Activated T-cell treated with anti-CD3 and anti-CD28 coated beads for 1 hour (primary cell): ENCODE measurements at regions not wholly inside any gene's neighbourhood (a gene's known extent, or its start where the extent isn't known, plus 50 kb on each side); places are given as distances from the start of the nearest gene placed in this dataset.
"Not testable (repeated sequence)": the region's sequence is repeated elsewhere in the genome, so short reads cannot be mapped to it uniquely, and the experiment has no call there.

Source experiments
- DNase-seq: peaks from one replicate; pipeline ENCODE4 v3.0.0-alpha.2; 2020; ENCODE audit warnings: low read depth

DNA sequence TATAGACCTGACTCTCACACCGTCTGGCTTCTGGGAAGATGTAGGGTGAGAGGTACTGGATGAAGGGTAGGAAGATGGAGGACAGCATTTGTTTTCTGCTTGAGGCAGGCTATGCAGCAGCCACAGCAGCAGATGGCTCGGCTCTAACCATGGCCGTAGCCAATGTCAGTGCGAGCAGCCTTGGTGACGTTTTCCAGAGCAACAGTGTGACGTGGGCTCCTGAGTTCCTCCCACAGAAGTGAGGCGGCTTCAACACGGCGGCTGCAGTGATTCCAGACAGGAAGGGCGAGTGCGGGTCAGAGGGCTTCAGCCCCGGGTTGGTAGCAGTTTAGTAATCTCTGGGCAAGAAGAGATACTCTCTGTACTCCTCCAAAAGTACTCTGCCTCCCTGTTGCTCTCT lies 133.0 kb upstream of the MYT1L start:
- no peak for DNase-seq

DNA sequence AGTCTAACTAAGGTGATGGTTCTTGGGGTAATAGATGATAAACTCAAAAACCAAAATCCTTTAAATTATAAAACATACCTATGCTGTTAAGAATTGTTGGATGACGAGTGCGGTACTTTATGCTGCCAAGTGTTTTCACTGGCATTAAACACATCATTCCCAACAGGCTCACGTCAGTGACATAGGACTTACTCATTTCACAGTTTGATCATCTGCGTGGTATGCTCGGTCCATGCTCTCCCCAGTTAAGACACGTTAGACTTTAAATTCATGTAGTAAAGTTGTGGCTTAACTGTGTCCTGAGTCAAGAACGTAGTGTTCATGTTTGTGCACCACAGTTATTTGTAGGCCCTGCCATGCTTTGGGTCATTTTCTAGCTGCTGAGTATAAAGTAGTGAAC lies 125.6 kb upstream of the MYT1L start:
- no peak for DNase-seq

DNA sequence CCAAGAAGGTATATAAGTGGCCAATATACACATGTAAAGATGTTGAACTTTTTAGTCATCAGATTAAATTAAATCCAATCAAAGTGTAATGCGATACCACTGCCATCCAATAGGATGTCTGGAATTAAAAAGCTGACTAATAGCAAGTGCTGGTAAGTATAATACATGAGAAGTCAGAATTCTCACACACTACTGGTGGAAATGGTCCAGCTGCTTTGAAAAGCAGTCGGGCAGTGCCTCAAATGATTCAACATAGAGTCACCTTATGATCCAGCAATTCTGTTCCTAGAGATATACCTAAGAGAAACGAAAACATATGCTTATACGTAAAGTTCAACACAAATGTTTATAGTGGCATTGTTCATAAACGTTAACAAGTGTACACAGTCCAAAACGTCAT lies 124.1 kb upstream of the MYT1L start:
- no peak for DNase-seq

GRCh38 chr2:2452961-2453360 lies 121.9 kb upstream of the MYT1L start:
- DNase-seq, result no peak

DNA sequence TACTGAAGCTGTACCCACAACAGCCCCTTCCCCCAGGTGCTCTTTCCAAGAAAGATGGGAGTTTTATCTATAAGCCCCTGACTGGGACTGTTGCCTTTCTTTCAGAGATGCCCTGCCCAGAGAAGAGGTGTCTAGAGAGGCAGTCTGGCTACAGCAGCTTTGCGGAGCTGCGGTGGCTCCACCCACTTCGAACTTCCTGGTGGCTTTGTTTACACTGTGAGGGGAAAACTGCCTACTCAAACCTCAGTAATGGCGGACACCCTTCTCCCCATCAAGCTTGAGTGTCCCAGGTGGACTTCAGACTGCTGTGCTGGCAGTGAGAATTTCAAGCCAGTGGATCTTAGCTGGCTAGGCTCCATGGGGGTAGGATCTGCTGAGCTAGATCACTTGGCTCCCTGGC lies 120.2 kb upstream of the MYT1L start:
- not testable (repeated sequence) for DNase-seq

- no peak for DNase-seq
Observed at GRCh38 chr2:2448178-2448577, 117.1 kb upstream of the MYT1L start.

DNA sequence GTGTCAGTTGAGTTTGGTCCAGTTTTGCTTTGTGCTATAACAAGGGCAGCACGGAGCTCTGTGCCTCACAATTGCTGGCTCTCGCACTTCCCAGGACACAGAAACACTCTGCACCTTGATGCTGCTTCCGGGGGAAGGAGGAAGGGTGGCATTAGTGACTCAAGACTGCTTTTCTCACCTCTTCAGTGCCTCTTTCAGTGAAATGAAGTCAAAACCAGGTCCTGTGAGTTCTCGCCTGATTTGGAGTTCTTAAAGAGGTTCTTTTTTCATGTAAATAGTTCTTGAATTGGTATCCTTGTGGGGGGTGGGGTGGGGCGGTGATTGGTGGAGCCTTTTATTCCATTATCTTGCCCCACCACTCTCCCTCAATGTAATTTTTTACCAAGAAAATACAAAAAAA lies 91.5 kb upstream of the MYT1L start:
- DNase-seq, result no peak

DNA sequence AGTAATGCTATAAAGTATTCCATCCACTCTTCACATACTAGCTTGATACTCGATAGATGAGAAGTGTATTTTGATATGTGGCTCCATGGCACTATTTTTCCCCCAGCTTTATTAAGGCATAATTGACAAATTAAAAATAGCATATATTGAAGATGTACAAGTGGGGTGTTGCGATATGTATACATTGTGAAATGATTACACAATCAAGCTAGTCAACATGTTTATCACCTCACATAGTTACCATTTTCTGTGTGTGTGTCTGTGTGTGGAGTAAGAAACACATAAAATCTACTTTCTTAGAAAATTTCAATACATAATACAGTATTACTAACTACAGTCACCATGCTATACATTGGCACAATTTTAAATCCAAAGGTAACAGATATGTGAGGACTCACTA lies 82.5 kb upstream of the MYT1L start:
- DNase-seq, result no peak

- DNase-seq, result no peak
Observed at GRCh38 chr2:2410987-2411386, 79.9 kb upstream of the MYT1L start.

DNA sequence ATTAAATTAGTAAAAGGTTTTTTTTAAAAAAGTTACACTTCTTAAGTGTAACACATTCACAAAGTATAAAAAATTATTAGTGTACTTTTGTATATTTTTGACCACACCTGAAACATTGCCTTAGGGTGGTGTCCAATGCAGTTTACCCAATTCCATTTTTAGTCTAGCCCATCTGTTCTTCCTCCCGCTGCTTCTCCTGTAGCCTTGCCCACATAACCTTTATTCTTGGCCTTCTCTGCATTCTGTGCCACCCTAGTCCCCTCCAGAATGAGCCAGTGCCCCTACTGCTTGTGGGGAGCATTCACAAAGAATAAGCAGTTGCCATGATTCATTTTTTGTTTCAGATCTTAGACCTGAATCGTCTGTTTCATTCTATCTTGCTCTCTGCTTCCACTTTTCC lies 78.4 kb upstream of the MYT1L start:
- DNase-seq, result no peak

DNA sequence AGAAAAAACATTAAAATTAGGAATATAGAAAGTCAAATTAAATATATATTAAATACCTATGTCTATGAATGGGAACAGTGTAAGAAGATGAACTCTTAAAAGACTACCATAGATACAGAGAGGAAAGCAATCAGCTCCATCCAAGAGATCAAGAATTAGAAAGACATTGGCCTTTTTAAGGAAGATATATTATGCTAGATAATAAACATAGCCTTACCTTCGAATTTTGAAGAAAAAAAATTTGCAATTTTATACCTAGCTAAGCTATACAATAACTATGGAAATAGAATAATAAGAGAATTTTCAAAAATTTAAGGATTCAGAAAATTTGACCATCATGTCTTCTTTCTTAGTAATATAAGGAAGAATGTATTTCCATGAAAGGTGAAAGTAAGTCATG lies 74.7 kb upstream of the MYT1L start:
- DNase-seq, result no peak

- no peak for DNase-seq
Observed at GRCh38 chr2:2400286-2401038, 69.4 kb upstream of the MYT1L start.

DNA sequence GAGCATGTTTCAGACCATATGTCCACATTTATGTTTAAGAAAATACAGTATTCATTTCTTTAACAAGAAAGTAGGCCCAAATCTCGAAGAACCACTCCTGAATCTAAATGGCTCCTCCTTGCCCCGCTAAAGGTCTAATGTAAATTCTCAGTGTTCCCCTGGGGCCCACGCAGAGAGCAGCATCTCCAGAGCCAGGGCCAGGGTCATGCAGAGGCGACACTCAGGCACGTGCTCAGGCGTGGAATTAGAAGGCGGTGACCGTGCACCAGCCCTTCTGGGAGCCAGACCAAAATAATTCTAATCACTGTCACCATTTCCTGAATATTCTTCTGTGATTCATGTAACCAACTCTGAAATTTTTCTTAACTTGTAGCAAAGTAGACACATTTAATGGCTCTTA lies 68.3 kb upstream of the MYT1L start:
- DNase-seq, result no peak

- no peak for DNase-seq
Observed at GRCh38 chr2:2392332-2392731, 61.3 kb upstream of the MYT1L start.

DNA sequence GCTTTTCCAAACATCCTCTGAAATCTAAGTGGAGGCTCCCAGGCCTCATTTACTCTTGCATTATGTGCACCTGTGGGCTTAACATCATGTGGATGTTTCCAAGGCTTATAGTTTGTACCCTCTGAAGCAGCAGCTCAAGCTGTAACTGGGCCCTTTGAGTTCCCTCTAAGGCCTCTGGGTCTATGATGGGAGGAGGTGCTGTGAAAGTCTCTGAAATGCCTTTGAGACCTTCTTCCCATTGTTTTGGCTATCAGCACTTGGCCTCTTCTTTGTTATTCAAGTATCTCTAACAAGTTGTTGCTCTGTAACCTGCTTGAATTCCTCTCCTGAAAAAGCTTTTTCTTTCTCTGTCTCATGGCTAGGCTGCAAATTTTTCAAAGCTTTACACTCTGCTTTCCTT lies 58.1 kb upstream of the MYT1L start:
- no peak for DNase-seq
